ENCODE measurements at regions not wholly inside any gene's neighbourhood (a gene's known extent, or its start where the extent isn't known, plus 50 kb on each side); places are given as distances from the start of the nearest gene placed in this dataset.

DNA sequence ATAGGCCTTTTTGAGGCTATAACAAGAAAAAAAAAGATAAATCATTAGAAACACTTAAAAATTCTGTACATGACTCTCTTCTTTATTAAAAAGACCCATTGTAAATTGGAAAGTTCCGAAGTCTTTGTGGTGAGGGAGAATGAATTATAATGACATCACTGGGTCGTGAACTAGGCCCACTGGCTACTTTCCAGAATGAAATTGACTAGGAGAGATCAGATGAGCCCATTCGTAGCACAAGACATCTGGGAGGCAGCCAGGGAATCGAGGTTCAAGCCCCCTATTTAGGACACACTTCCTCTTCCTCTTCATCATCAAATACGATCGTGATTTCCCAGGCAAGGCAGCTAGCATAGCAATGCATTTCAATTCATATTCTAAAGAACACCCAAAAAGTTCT, 889.8 kb upstream of the NR2F2 start:
- no peak for TF ChIP-seq POLR2A (IDR thresholded peaks at IDR 0.05)
- TF ChIP-seq POLR2AphosphoS5 (IDR thresholded peaks at IDR 0.05): no peak
